Activated B cell treated with CpG ODN at 0.5 μM for 24 hours (primary cell): ENCODE measurements at regions not wholly inside any gene's neighbourhood (a gene's known extent, or its start where the extent isn't known, plus 50 kb on each side); places are given as distances from the start of the nearest gene placed in this dataset.

Experiments used
- ATAC-seq: fragments of 200-7000 bp; cut with Tn5 transposase; one replicate; pipeline ENCODE4 v1.10.0; 2021; ENCODE audit warnings: low read depth, mild to moderate bottlenecking, moderate library complexity
- CTCF ChIA-PET: fragments of 350-600 bp; sonication (Branson Sonifier 250); formaldehyde crosslinking; loops from one replicate; lab custom pipeline; 2021; ENCODE audit warnings: antibody characterized with exemption; lab: Charles Lee
- POLR2A ChIA-PET: fragments of 350-600 bp; sonication (Branson Sonifier 250); formaldehyde crosslinking; loops from one replicate; lab custom pipeline; 2021; ENCODE audit warnings: antibody characterized with exemption; lab: Charles Lee
- DNase-seq: peaks from one replicate; pipeline ENCODE4 v3.0.0; 2022
- H3K27ac Mint-ChIP-seq: one replicate; pipeline ENCODE4 v1.8.0; 2020; ENCODE audit warnings: mixed read lengths
- H3K27me3 Mint-ChIP-seq: one replicate; pipeline ENCODE4 v1.8.0; 2021; ENCODE audit warnings: mixed read lengths
- H3K36me3 Mint-ChIP-seq: one replicate; pipeline ENCODE4 v1.8.0; 2021; ENCODE audit warnings: low read depth, mixed read lengths
- H3K4me1 Mint-ChIP-seq: one replicate; pipeline ENCODE4 v1.8.0; 2021; ENCODE audit warnings: mixed read lengths
- H3K4me3 Mint-ChIP-seq: one replicate; pipeline ENCODE4 v1.8.0; 2020; ENCODE audit warnings: mild to moderate bottlenecking, mixed read lengths
- H3K9me3 Mint-ChIP-seq: one replicate; pipeline ENCODE4 v1.8.0; 2020; ENCODE audit warnings: mixed read lengths
- intact Hi-C: fragments of 100-400 bp; cut with micrococcal nuclease; formaldehyde crosslinking; loops from one replicate; pipeline ENCODE4 v1.15.1; 2024
- TF ChIP-seq, protein P1 (sequence below): fragments of 200-600 bp; IDR thresholded peaks from one replicate; pipeline ENCODE4 v1.8.0; 2022; ENCODE audit warnings: antibody characterized with exemption, mild to moderate bottlenecking

DNA sequence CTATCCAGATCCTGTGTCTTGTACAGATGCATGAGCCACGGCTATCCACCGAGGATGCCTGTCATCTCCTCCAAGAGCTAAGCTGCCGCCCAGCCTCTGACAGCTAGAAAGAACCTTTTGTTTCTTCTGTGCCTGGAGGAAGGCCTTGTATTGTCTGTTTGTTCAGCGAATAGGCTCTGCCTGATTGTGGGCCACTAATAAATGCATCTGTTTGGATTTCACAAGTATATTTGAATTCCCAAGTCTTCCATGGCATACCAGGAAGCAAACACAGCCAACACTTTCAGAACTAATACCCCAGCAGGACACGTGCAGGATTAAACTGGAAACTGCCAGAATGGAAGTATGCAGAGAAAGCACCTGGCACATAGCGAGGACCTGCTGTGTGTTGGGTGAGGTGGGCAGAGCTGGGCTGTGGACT is 92.7 kb upstream of the NEURL1B start:
- Mint-ChIP-seq H3K27me3 (peaks cover 7% of the 10 kb centered on the region), H3K4me1 (no peaks in the 10 kb centered on the region), H3K9me3 (no peaks in the 10 kb centered on the region), H3K27ac (no peak overlapping the region), H3K36me3 (no peaks in the 10 kb centered on the region), H3K4me3 (no peak overlapping the region)
- ATAC-seq: no peak
- CTCF ChIA-PET: no interaction called here
- intact Hi-C loops: no loop called here
- TF ChIP-seq, protein P1, sequence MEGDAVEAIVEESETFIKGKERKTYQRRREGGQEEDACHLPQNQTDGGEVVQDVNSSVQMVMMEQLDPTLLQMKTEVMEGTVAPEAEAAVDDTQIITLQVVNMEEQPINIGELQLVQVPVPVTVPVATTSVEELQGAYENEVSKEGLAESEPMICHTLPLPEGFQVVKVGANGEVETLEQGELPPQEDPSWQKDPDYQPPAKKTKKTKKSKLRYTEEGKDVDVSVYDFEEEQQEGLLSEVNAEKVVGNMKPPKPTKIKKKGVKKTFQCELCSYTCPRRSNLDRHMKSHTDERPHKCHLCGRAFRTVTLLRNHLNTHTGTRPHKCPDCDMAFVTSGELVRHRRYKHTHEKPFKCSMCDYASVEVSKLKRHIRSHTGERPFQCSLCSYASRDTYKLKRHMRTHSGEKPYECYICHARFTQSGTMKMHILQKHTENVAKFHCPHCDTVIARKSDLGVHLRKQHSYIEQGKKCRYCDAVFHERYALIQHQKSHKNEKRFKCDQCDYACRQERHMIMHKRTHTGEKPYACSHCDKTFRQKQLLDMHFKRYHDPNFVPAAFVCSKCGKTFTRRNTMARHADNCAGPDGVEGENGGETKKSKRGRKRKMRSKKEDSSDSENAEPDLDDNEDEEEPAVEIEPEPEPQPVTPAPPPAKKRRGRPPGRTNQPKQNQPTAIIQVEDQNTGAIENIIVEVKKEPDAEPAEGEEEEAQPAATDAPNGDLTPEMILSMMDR: no peak
- no peak for DNase-seq
- POLR2A ChIA-PET: no interaction called here

DNA sequence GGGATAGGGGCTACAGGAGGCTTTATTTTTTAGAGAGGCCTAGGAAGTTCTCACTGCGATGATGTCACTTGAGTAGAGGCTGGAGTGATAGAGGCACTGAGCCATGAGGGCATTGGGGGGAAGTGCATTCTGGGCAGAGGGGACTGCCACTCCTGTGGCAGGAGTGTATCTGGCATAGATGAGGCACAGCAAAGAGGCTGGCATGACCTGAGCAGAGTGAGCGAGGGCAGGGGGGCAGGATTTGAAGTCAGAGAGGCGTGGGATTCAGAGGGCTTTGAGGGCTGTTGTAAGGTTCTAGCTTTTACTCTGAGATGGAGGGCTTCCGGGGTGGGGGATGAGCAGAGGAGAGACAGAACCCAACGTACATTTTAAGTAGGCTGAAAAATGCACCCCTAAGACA is 91.9 kb upstream of the SH3PXD2B start:
- Mint-ChIP-seq H3K27me3 (peaks cover 7% of the 10 kb centered on the region), H3K36me3 (no peaks in the 10 kb centered on the region), H3K4me1 (no peaks in the 10 kb centered on the region), H3K27ac (no peak overlapping the region), H3K4me3 (no peak overlapping the region), H3K9me3 (no peaks in the 10 kb centered on the region)
- ChIA-PET CTCF (no interaction called here), POLR2A (no interaction called here)
- DNase-seq: no peak
- TF ChIP-seq, protein P1: no peak
- intact Hi-C loops: no loop called here
- no peak for ATAC-seq

DNA sequence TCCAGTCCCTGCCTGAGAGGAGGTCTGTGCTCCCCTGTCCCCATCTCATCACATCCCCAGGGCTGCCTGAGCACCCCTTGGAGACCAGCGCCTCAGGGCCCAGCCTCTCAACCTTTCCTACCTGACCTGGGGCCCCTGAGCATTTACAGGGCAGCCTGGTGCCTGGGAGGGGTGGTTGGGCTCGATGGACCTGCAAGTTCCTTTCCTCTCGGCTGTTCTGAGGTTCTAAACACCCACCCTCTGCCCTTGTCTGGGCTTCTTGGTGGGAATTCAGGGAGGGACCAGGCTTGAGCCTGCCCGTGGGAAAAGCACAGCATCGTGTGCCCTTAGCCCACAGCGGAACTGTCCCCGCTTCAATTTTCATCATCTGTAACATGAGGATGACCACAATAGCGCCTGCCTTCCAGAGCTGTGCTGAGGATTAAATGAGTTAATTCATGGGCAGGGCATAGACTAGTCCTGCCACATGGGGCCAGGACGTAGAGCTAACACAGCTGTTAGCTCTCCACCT is 91.0 kb upstream of the SH3PXD2B start:
- POLR2A ChIA-PET: no interaction called here
- no peaks in the 10 kb centered on the region for H3K4me1 Mint-ChIP-seq
- H3K4me3 Mint-ChIP-seq: no peak overlapping the region
- intact Hi-C loops: no loop called here
- peaks cover 7% of the 10 kb centered on the region for H3K27me3 Mint-ChIP-seq
- CTCF ChIA-PET: interaction anchor here (0.5 kb wide), 1 partner anchor 76 kb away, joined by 3 read pairs; no protein-coding TSS in a partner anchor
- no peaks in the 10 kb centered on the region for H3K9me3 Mint-ChIP-seq
- no peak for ATAC-seq
- TF ChIP-seq, protein P1: no peak
- H3K27ac Mint-ChIP-seq: no peak overlapping the region
- no peaks in the 10 kb centered on the region for H3K36me3 Mint-ChIP-seq
- DNase-seq: no peak

DNA sequence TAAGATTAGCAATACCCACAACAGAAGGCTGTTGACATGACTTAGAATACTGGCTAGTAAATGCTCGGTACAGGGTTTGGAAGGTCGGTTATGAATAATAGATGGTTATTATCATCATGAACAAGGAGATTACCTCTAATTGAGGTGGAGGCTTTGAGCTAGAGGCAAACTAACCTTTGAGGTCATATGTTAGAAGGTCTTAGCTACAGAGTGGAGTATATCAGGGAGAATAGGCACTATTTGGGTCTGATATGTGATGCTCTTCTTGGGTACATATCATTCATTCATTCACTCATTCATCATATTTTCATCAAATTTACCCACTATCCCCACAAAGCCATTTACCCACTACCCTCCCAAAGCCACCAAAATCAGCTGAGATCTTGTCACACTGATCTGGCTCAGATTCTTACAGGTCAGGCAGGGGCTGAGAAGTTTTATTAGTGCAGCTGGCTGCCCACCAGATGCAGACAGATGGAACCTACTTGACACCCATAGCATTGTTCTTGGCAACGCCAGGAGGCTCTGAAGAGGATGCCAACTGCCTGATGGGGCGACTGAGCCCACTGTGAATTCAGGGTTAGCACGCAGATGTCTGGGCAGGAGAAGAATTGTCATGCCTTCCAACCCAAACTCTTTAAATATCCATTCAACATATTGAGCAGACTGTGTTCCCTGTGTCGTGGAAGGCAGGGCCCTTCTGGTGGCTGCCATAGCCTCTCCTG is 90.2 kb upstream of the SH3PXD2B start:
- POLR2A ChIA-PET: no interaction called here
- H3K36me3 Mint-ChIP-seq: no peaks in the 10 kb centered on the region
- intact Hi-C loops: no loop called here

More for the DNA sequence above, 90.2 kb upstream of the SH3PXD2B start:
- ATAC-seq: no peak
- DNase-seq: no peak
- no peak overlapping the region for H3K4me3 Mint-ChIP-seq
- no peak overlapping the region for H3K27ac Mint-ChIP-seq
- CTCF ChIA-PET: no interaction called here
- H3K27me3 Mint-ChIP-seq: peaks cover 7% of the 10 kb centered on the region
- TF ChIP-seq, protein P1: no peak
- no peaks in the 10 kb centered on the region for H3K4me1 Mint-ChIP-seq
- H3K9me3 Mint-ChIP-seq: no peaks in the 10 kb centered on the region
